BJ (cell line): ENCODE measurements at regions not wholly inside any gene's neighbourhood (a gene's known extent, or its start where the extent isn't known, plus 50 kb on each side); places are given as distances from the start of the nearest gene placed in this dataset.

Experiments used
- CTCF ChIA-PET: fragments of 350-600 bp; formaldehyde crosslinking; extraction: SDS; loops from one replicate; lab custom pipeline; 2021; ENCODE audit warnings: antibody characterized with exemption, inconsistent platforms; lab: Yijun Ruan, JAX
- POLR2A ChIA-PET: fragments of 300-600 bp; sonication (Branson Sonifier 250); formaldehyde crosslinking; extraction: SDS; loops from one replicate; lab custom pipeline; 2021; ENCODE audit warnings: antibody characterized with exemption; lab: Charles Lee
- DNase-seq: peaks from one replicate; pipeline ENCODE4 v3.0.0-alpha.2; 2011; ENCODE audit warnings: low read depth
- H3K27me3 ChIP-seq: 2 replicates; pipeline ENCODE4 v1.6.0; 2011; ENCODE audit warnings: low read length; ENCODE audit not compliant: control insufficient read depth, insufficient read depth
- H3K36me3 ChIP-seq: 2 replicates; pipeline ENCODE4 v1.5.1; 2011; ENCODE audit warnings: low read length; ENCODE audit not compliant: control insufficient read depth, insufficient read depth
- H3K4me3 ChIP-seq: 2 replicates; pipeline ENCODE4 v1.5.1; 2011; ENCODE audit warnings: low read depth, mild to moderate bottlenecking, control low read depth, low read length
- CTCF ChIP-seq: IDR thresholded peaks from 2 replicates; pipeline ENCODE4 v1.5.1; 2011; ENCODE audit warnings: low read depth, mild to moderate bottlenecking, control low read depth, inconsistent platforms, low read length, moderate library complexity; ENCODE audit not compliant: insufficient read depth

DNA sequence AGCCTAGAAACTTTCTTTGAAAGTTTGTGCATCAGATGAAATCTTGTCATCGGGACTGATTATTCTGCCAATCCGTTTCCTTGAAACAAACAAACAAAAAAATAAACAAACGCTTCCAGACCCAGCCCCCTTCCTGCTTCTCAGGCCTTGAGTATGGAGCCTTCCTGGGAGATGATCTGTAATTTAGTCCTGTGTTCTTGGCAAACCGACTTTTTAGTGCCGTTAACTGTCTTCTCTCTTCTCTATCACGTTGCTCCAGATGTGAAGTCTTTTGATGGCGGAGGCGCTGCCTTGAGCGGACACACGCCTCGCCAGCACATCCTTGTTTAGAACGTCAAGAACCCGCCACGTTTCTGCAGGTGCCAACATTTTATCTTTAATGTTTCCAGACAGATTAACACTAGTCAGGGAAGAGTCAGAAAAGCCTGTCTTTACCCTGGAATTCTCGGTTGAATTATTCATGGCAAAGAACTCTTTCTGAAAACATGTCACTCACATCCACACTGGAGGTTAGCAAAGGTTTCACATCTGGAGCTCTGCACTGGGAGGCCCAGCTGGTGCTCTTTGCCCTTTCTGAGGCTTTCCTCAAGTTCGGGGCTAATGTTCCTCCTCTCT, 265.7 kb upstream of the C1orf174 start:
- no peak for TF ChIP-seq CTCF
- POLR2A ChIA-PET, result no interaction called here
- CTCF ChIA-PET, result no interaction called here
- no peaks in the 10 kb centered on the region for H3K36me3 ChIP-seq
- no peak for DNase-seq
- H3K4me3 ChIP-seq, result no peak overlapping the region
- no peaks in the 10 kb centered on the region for H3K27me3 ChIP-seq

DNA sequence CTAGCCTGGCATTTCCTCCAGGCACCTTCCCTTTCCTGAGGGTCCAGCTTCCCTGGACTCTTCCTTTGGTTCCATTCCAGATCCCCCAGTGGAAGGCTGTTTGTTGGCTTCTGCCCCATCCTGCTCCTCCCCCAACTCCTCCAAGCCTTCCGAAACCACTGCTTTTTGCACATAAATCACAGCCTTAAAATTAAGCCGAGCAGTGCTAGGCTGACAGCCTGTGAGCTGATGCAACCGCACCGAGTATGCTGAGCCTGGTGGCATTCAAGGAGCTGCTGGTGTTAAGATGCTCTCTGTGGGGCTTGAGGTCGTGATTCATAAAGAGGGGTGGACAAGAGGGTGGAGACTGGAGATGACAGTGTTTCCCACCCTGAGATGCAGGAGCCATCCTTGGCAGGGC, 266.6 kb upstream of the C1orf174 start:
- DNase-seq, result no peak
- POLR2A ChIA-PET, result no interaction called here
- H3K27me3 ChIP-seq, result no peaks in the 10 kb centered on the region
- H3K36me3 ChIP-seq, result no peaks in the 10 kb centered on the region
- CTCF ChIA-PET, result no interaction called here
- H3K4me3 ChIP-seq, result no peak overlapping the region
- no peak for TF ChIP-seq CTCF

GRCh38 chr1:4169991-4170390, 269.9 kb upstream of the C1orf174 start:
- CTCF ChIA-PET, result no interaction called here
- no peak overlapping the region for H3K4me3 ChIP-seq
- H3K27me3 ChIP-seq, result no peaks in the 10 kb centered on the region
- no peaks in the 10 kb centered on the region for H3K36me3 ChIP-seq
- POLR2A ChIA-PET, result no interaction called here
- TF ChIP-seq CTCF, result no peak
- DNase-seq, result no peak

DNA sequence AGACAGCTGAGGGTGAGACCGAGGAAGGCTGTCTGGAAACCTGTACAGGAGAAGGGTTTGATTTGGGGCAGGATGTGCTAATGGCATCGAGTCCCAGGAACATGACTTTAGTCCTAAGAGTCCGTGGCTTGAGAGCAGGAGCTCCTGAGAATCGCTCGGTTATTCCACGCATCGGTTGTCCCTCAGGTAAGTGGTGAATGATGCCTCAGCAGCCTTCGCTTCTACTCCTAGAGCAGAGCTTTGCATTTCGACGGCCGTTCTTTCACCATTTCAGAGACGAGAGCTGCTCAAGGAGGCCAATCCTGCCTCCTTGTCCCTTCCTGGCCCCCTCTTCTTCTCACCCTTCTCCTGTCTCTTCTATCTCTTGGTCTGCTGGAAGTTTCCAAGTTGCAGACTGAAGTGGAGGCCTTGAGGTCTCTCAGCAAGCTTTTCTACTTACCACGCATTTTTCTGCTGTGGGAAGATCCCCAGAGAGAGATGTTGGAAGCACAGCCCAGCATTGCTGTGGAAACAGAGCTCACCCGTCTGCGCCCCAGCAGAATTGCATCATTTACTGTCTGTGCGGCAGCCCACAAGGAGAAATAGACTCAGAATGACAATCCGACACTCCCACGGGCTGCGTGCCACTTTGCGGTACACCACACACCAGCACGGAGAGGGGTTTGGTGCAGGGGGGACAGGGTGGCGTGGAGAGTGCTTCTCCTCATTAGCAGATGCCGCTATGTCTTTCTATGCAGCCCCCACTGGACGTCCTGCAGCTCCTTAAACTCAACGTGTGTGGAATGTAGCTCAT, 270.7 kb upstream of the C1orf174 start:
- ChIA-PET CTCF (no interaction called here), POLR2A (no interaction called here)
- Histone ChIP-seq H3K27me3 (no peaks in the 10 kb centered on the region), H3K36me3 (no peaks in the 10 kb centered on the region), H3K4me3 (no peak overlapping the region)
- TF ChIP-seq CTCF, result no peak
- DNase-seq, result no peak

- Histone ChIP-seq H3K27me3 (no peaks in the 10 kb centered on the region), H3K4me3 (no peak overlapping the region), H3K36me3 (no peaks in the 10 kb centered on the region)
- CTCF ChIA-PET, result no interaction called here
- DNase-seq, result no peak
- POLR2A ChIA-PET, result no interaction called here
- TF ChIP-seq CTCF, result no peak
Measured at GRCh38 chr1:4171480-4172450, 271.7 kb upstream of the C1orf174 start.
